Ovary (tissue), 7 donors: ENCODE measurements at regions not wholly inside any gene's neighbourhood (a gene's known extent, or its start where the extent isn't known, plus 50 kb on each side); places are given as distances from the start of the nearest gene placed in this dataset.

Source experiments
- DNase-seq, 5 donors: peaks; one replicate each; pipeline ENCODE4 v3.0.0-alpha.2; 2019 to 2020
- H3K27ac ChIP-seq, 2 donors: fragments of 200-600 bp; one replicate each; pipeline versions ENCODE4 v1.5.1 to v1.8.0; 2019 to 2022
- H3K27me3 ChIP-seq: fragments of 200-600 bp; one replicate; pipeline ENCODE4 v1.8.0; 2022
- H3K36me3 ChIP-seq: fragments of 200-600 bp; sonication (generic); one replicate; pipeline ENCODE4 v1.5.1; 2019
- H3K4me1 ChIP-seq: one replicate; pipeline ENCODE4 v1.8.1; 2013; ENCODE audit warnings: mild to moderate bottlenecking, moderate library complexity; ENCODE audit not compliant: insufficient read depth
- H3K4me3 ChIP-seq: fragments of 200-600 bp; sonication (generic); one replicate; pipeline ENCODE4 v1.5.1; 2017
- H3K9me3 ChIP-seq, 2 donors: fragments of 200-600 bp in 1 of 2; sonication (generic) in 1 of 2; one replicate each; pipeline versions ENCODE4 v1.5.1 to v1.8.1; 2013 to 2019; ENCODE audit warnings: mild to moderate bottlenecking in 1 of 2, moderate library complexity in 1 of 2
- CTCF ChIP-seq, 3 donors: fragments of 450-650 bp in 2 of 3; fragments of 200-600 bp in 1 of 3; IDR thresholded peaks; one replicate each; pipeline versions ENCODE4 v1.5.1 to v1.8.0; 2016 to 2022; ENCODE audit warnings: antibody characterized with exemption in 3 of 3, mild to moderate bottlenecking in 1 of 3
- EP300 ChIP-seq: sonication (generic); formaldehyde crosslinking; IDR thresholded peaks from one replicate; pipeline ENCODE4 v1.6.1; 2017; ENCODE audit warnings: antibody characterized with exemption
- POLR2A ChIP-seq: fragments of 450-650 bp; IDR thresholded peaks from one replicate; pipeline ENCODE4 v1.6.1; 2017; ENCODE audit warnings: antibody characterized with exemption, mild to moderate bottlenecking, moderate library complexity
- WGBS, 3 donors: extraction: QIAGEN DNeasy Blood & Tissue Kit in 1 of 3; methylation state at CpG; one replicate each; pipeline versions ENCODE4 v1.1.5 to v1.1.7; 2013 to 2017; 5-methylcytosine and 5-hydroxymethylcytosine counted together
- intact Hi-C, 4 donors: fragments of 100-400 bp; cut with DNase I; formaldehyde crosslinking; loops; one replicate each; pipeline versions ENCODE4 v1.11.0 to v1.15.1; 2022 to 2023
- donor health status: DM: no; HTN: no; CAD: no; lungs with moderate emphysema.
- donor health status: DM: no; HTN: no; CAD: no.
- donor health status: Bipolar disorder and iron deficiency.
- donor health status: DM: no; HTN: no; CAD: no.
- donor health status: DM: yes; HTN: yes; CAD: no.

GRCh38 chr1:10848109-10848684 lies 51.8 kb upstream of the CASZ1 start:
- H3K36me3 ChIP-seq = no peaks in the 10 kb centered on the region
- DNase-seq = no peak
- H3K27me3 ChIP-seq = no peaks in the 10 kb centered on the region
- intact Hi-C loops = no loop called here
- H3K27ac ChIP-seq = no peak overlapping the region
- WGBS, 3 donors = 80 to 86% (median 85%) methylated on average over 10 of the region's 10 CpGs
- H3K4me1 ChIP-seq = no peaks in the 10 kb centered on the region
- H3K4me3 ChIP-seq = no peak overlapping the region
- TF ChIP-seq EP300 (no peak), POLR2A (no peak), CTCF (IDR thresholded peaks at IDR 0.05) (no peak)
- no peaks in the 10 kb centered on the region for H3K9me3 ChIP-seq

DNA sequence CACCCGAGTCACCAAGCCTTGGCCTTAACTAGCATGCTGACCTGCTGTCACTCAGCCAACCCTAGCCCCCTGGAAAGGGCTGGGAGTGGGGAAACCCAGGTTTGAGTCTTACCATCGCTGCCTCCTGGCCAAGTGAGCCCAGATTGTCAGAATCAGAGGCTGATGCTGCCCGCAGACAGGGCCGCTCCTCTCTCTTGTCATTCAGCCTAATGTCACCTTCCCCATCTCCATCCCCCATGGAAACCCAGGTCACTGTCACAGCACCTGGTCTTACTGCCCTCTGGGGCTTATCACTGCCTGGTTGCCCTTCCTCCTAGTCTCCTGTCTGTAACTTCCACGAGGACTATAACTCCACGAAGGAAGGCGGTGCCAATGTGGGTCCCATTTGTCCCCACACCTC lies 53.6 kb upstream of the CASZ1 start:
- no peaks in the 10 kb centered on the region for H3K9me3 ChIP-seq
- no peaks in the 10 kb centered on the region for H3K27me3 ChIP-seq
- 71 to 83% (median 71%) methylated on average over 6 to 7 of the region's 7 CpGs for WGBS, 3 donors
- H3K4me1 ChIP-seq = no peaks in the 10 kb centered on the region
- no peak overlapping the region for H3K4me3 ChIP-seq
- H3K36me3 ChIP-seq = no peaks in the 10 kb centered on the region
- no peak overlapping the region for H3K27ac ChIP-seq
- intact Hi-C loops = no loop called here
- no peak for DNase-seq
- TF ChIP-seq CTCF (IDR thresholded peaks at IDR 0.05) (no peak), POLR2A (no peak), EP300 (no peak)

- 79 to 81% (median 80%) methylated on average over 30 of the region's 30 CpGs for WGBS, 3 donors
- no peak for DNase-seq
- intact Hi-C loops = no loop called here
- H3K27me3 ChIP-seq = no peaks in the 10 kb centered on the region
- H3K4me3 ChIP-seq = no peak overlapping the region
- H3K4me1 ChIP-seq = no peaks in the 10 kb centered on the region
- no peaks in the 10 kb centered on the region for H3K9me3 ChIP-seq
- TF ChIP-seq POLR2A (no peak), EP300 (no peak), CTCF (IDR thresholded peaks at IDR 0.05) (no peak)
- no peaks in the 10 kb centered on the region for H3K36me3 ChIP-seq
- no peak overlapping the region for H3K27ac ChIP-seq
Measured at GRCh38 chr1:10851024-10852013, 54.9 kb upstream of the CASZ1 start.

DNA sequence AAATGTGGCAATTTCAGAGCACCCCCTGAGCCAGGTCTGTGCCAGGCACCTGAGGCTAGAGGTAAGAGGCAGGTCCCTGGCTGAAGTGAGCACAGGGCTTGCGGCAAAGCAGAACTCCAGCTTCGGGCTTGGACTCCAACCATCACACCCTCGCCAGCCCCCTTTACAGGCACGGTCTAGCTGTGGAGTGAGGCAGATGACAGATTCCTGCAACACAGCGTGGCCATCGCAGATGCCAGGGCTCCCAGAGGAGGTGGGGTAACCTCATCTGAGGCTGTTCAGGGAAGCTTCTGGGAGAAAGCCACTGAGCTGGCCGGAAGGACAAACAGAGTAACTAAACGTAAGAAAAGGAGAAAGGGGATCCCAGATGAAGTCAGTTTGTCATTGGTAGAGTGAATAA lies 55.6 kb upstream of the CASZ1 start:
- Histone ChIP-seq H3K27ac (no peak overlapping the region), H3K27me3 (no peaks in the 10 kb centered on the region), H3K9me3 (no peaks in the 10 kb centered on the region), H3K4me3 (no peak overlapping the region), H3K4me1 (no peaks in the 10 kb centered on the region), H3K36me3 (no peaks in the 10 kb centered on the region)
- 86 to 89% (median 88%) methylated on average over 8 of the region's 8 CpGs for WGBS, 3 donors
- no peak for DNase-seq
- TF ChIP-seq EP300 = no peak
- no peak for TF ChIP-seq CTCF (IDR thresholded peaks at IDR 0.05)
- TF ChIP-seq POLR2A = no peak
- intact Hi-C loops = no loop called here
